Left lung (tissue), 4 donors: ENCODE measurements at regions not wholly inside any gene's neighbourhood (a gene's known extent, or its start where the extent isn't known, plus 50 kb on each side); places are given as distances from the start of the nearest gene placed in this dataset.
A peak's percentile ranks its signal among the peaks of the same experiment; 100 is the strongest.

ENCODE experiments used
- ATAC-seq: fragments of 200-7000 bp; cut with Tn5 transposase; one replicate; pipeline ENCODE4 v1.9.1; 2020; ENCODE audit warnings: moderate library complexity
- DNase-seq, 4 donors: peaks; one replicate each; pipeline ENCODE4 v3.0.0-alpha.2; 2013 to 2020
- H3K27ac ChIP-seq, 2 donors: fragments of 200-600 bp; sonication (generic) in 1 of 2; one replicate each; pipeline versions ENCODE4 v1.5.0 to v1.8.0; 2020 to 2021
- H3K27me3 ChIP-seq, 2 donors: fragments of 200-600 bp; sonication (generic) in 1 of 2; one replicate each; pipeline versions ENCODE4 v1.5.0 to v1.8.0; 2020 to 2021
- H3K36me3 ChIP-seq, 2 donors: fragments of 200-600 bp; sonication (generic) in 1 of 2; one replicate each; pipeline versions ENCODE4 v1.5.0 to v1.8.0; 2020 to 2021
- H3K4me1 ChIP-seq, 2 donors: fragments of 200-600 bp; one replicate each; pipeline ENCODE4 v1.8.0; 2021
- H3K4me3 ChIP-seq, 2 donors: fragments of 200-600 bp; sonication (generic) in 1 of 2; one replicate each; pipeline versions ENCODE4 v1.5.0 to v1.8.0; 2020 to 2021; ENCODE audit warnings: mild to moderate bottlenecking in 1 of 2
- H3K9me3 ChIP-seq, 2 donors: fragments of 200-600 bp; sonication (generic) in 1 of 2; one replicate each; pipeline versions ENCODE4 v1.5.0 to v1.8.0; 2020 to 2021
- CTCF ChIP-seq, 2 donors: fragments of 200-600 bp; sonication (generic) in 1 of 2; IDR thresholded peaks; one replicate each; pipeline versions ENCODE4 v1.5.0 to v1.8.0; 2021; ENCODE audit warnings: antibody characterized with exemption in 2 of 2
- intact Hi-C, 2 donors: fragments of 100-400 bp; cut with DNase I; formaldehyde crosslinking; loops; one replicate each; pipeline versions ENCODE4 v1.11.2 to v1.14.2; 2022
- donor health status: DM: no; HTN: yes; CAD: no.
- donor health status: DM: no; HTN: no; CAD: no.

DNA sequence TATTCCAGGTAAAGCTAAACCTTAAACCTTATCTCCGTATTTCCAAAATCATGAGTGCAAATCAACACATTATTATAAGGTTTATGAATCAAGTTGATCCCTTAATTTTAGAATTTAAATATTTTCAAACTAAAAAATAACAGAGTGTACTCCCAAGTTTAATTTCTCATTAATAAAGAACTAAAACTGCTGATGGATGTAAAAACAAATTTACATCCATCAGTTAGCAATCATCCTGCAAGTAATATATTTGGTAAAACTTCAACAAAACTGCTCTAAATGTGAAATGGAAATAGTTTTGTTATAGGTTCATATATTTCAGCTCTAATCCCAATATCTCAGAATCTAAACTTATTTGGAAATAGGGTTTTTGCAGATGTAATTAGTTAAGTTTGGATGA, 71.3 kb upstream of the ZNF804B start:
- Histone ChIP-seq H3K27ac (no peak overlapping the region), H3K9me3 (peaks cover 0 to 5% of the 10 kb centered on the region in 2 donors), H3K4me3 (no peak overlapping the region), H3K4me1 (no peaks in the 10 kb centered on the region), H3K27me3 (no peaks in the 10 kb centered on the region), H3K36me3 (no peaks in the 10 kb centered on the region)
- DNase-seq = no peak
- no peak for ATAC-seq
- no peak for TF ChIP-seq CTCF (IDR thresholded peaks at IDR 0.05)
- intact Hi-C loops = no loop called here

DNA sequence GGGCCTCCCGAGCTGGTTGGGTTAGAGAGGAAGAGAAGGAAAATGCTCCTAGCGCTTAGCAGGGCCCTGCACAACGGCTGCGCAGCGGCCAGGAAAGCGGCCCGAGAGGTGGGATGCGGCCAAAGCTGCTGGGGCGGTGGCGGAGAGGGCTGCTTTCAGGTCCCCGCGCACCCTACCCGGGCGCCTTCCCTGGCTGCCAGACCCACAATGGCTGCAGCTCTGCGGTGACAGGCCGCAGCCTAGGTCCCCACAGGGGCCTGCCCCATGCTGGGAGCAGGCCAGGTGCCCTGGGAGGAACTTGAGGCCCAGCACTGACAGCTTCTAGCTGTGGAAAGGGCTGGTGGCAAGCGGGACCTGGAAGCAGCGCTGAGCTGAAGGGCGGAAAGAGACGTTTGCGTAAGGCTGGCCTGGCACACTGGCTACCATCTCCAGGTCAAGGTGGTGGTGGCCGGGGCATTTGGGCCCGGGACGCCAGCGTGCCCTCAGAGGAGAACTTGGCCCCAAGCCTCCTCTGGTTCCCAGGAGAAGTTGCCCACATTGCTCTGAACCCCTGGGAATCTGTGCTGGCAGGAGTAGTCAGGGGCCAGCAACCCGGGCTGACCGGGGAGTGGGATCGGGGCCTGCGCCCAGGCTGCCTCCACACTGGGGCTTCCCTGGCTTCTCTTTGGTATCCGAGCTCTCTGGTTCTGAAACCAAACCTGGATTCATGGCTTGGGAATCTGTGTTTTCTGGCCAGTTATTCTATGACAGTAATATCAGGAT, 72.9 kb upstream of the ZNF804B start:
- ATAC-seq (no peak), DNase-seq (peak in 1 of 4 donors; percentile 68)
- Histone ChIP-seq H3K36me3 (no peaks in the 10 kb centered on the region), H3K27me3 (no peaks in the 10 kb centered on the region), H3K4me3 (no peak overlapping the region), H3K4me1 (no peaks in the 10 kb centered on the region), H3K9me3 (peaks cover 0 to 5% of the 10 kb centered on the region in 2 donors), H3K27ac (no peak overlapping the region)
- TF ChIP-seq CTCF (IDR thresholded peaks at IDR 0.05) = no peak
- intact Hi-C loops = no loop called here

- ATAC-seq = no peak
- Histone ChIP-seq H3K9me3 (peaks cover 0 to 7% of the 10 kb centered on the region in 2 donors), H3K27me3 (no peaks in the 10 kb centered on the region), H3K4me3 (no peak overlapping the region), H3K4me1 (no peaks in the 10 kb centered on the region), H3K27ac (no peak overlapping the region), H3K36me3 (no peaks in the 10 kb centered on the region)
- DNase-seq = no peak
- no peak for TF ChIP-seq CTCF (IDR thresholded peaks at IDR 0.05)
- intact Hi-C loops = no loop called here
These were observed 77.8 kb upstream of the ZNF804B start for GRCh38 chr7:88681682-88682081.

DNA sequence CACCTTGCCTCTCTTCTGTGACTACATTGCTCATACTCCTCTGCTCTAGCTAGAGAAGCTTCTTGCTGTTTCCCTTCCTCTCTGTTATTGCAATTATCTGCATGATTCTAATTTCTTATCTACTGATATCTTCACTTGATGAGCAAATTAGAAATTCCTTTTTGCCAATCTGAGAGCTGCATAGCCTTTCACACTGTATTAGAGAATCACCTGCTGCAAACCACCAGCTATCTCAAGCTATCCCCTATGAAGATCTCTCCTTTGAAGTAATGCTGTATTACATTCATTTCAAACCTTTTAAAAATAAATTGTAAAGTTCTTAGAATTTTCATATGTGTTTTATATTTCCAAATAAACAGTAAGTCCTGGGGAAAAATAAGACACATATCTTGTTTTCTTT, 89.0 kb upstream of the ZNF804B start:
- H3K9me3 ChIP-seq = peaks cover 0 to 4% of the 10 kb centered on the region in 2 donors
- intact Hi-C loops = no loop called here
- no peak overlapping the region for H3K27ac ChIP-seq
- no peaks in the 10 kb centered on the region for H3K27me3 ChIP-seq
- no peak for DNase-seq
- ATAC-seq = no peak
- TF ChIP-seq CTCF (IDR thresholded peaks at IDR 0.05) = no peak
- H3K4me1 ChIP-seq = no peaks in the 10 kb centered on the region
- no peaks in the 10 kb centered on the region for H3K36me3 ChIP-seq
- no peak overlapping the region for H3K4me3 ChIP-seq

GRCh38 chr7:88669913-88670312, 89.6 kb upstream of the ZNF804B start:
- Histone ChIP-seq H3K27me3 (no peaks in the 10 kb centered on the region), H3K4me3 (no peak overlapping the region), H3K36me3 (no peaks in the 10 kb centered on the region), H3K4me1 (no peaks in the 10 kb centered on the region), H3K27ac (no peak overlapping the region), H3K9me3 (no peaks in the 10 kb centered on the region)
- ATAC-seq = no peak
- no peak for TF ChIP-seq CTCF (IDR thresholded peaks at IDR 0.05)
- intact Hi-C loops = no loop called here
- DNase-seq = no peak
